ENCODE measurements at regions not wholly inside any gene's neighbourhood (a gene's known extent, or its start where the extent isn't known, plus 50 kb on each side); places are given as distances from the start of the nearest gene placed in this dataset.
"Not testable (repeated sequence)": the region's sequence is repeated elsewhere in the genome, so short reads cannot be mapped to it uniquely, and the experiment has no call there.

DNA sequence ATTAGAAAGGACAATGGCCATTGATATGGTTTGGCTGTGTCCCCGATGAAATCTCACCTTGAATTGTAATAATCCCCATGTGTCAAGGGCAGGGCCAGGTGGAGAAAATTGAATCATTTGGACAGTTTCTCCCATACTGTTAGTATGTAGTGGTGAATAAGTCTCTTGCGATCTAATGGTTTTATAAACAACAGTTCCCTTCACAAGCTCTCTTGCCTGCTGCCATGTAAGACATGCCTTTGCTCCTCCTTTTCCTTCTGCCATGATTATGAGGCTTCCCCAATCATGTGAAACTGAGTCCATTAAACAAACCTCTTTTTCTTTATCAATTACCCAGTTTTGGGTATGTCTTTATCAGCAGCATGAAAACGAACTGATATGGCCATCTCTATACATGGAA lies 302.7 kb downstream of the SFMBT2 start:
- peaks cover 2% of the 10 kb centered on the region for H3K9me3 Mint-ChIP-seq
- peaks cover 4% of the 10 kb centered on the region for H3K4me1 Mint-ChIP-seq
- no peak for DNase-seq
- no peak overlapping the region for H3K27ac Mint-ChIP-seq
- H3K36me3 Mint-ChIP-seq = no peaks in the 10 kb centered on the region
- CTCF ChIA-PET = no interaction called here
- H3K27me3 Mint-ChIP-seq = peaks cover 18% of the 10 kb centered on the region
- no peak overlapping the region for H3K4me3 Mint-ChIP-seq

DNA sequence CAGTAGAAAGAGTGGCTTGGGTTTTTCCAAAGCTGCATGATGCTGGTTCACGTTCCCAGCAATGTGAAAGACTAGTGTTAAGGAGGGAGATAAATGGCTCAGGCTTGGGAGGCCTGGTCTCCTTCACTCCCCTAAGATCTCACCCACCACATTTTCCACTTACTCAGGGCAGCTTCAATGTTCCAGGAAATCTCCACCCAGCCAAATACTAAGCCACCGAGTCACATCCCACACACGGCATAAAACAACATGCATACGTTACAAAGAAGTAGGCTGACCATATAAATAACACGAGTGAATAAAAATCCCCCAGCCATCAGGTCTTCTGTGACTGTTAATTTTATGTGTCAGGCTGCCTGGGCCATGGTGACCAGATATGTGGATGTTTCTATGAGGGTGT lies 303.5 kb downstream of the SFMBT2 start:
- no peak for DNase-seq
- CTCF ChIA-PET = interaction anchor here (1.1 kb wide), 1 partner anchor 14 kb away, joined by 3 read pairs; no protein-coding TSS in a partner anchor
- Mint-ChIP-seq H3K36me3 (no peaks in the 10 kb centered on the region), H3K9me3 (peaks cover 2% of the 10 kb centered on the region), H3K27me3 (peaks cover 17% of the 10 kb centered on the region), H3K27ac (no peak overlapping the region), H3K4me3 (no peak overlapping the region), H3K4me1 (peaks cover 4% of the 10 kb centered on the region)

DNA sequence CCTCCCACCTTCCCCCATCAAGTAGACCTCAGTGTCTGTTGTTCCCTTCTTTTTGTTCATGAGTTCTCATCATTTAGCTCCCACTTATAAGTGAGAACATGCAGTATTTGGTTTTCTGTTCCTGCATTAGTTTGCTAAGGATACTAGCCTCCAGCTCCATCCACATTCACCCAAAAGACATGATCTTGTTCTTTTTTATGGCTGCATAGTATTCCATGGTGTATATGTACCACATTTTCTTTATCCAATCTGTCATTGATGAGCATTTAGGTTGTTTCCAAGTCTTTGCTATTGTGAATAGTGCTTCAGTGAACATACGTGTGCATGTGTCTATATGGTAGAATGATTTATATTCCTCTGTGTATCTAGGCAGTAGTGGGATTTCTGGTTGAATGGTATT lies 306.5 kb downstream of the SFMBT2 start:
- H3K27ac Mint-ChIP-seq, DNase-seq, H3K4me1 Mint-ChIP-seq, H3K36me3 Mint-ChIP-seq, H3K4me3 Mint-ChIP-seq, H3K27me3 Mint-ChIP-seq, H3K9me3 Mint-ChIP-seq, CTCF ChIA-PET: not testable (repeated sequence)

DNA sequence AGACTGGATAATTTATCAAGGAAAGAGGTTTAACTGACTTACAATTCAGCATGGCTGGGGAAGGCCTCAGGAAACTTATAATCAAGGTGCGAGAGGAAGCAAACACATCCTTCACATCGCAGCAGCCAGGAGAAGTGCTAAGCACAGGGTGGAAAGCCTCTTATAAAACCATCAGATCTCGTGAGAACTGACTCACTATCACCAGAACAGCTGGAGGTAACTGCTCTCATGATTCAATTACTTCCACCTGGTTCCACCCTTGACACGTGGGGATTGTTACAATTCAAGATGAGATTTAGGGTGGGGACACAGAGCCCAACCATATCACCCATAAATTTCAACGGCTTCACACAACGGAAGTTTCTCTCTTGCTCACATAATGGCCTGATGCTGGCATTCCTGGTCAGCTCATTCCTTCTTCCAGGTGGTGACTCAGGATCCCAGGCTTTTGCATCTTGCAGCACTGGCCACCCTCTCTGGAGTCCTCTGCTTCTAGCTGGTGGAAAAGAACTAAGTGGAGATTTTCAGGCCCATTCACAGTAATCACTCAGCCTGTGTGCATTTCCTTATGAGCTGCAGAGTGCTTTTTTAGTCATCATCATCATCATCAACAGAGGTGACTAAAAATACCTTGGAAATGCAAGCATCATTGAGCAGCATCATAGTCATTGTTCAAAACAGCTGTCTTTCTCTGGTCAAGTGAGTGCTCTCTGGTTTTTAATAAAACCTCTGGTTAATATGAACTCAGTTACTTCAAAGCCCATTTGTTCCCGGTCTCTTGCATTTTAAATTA lies 308.1 kb downstream of the SFMBT2 start:
- Mint-ChIP-seq H3K9me3 (no peaks in the 10 kb centered on the region), H3K27me3 (no peaks in the 10 kb centered on the region), H3K27ac (no peak overlapping the region), H3K4me1 (peaks cover 4% of the 10 kb centered on the region), H3K36me3 (no peaks in the 10 kb centered on the region), H3K4me3 (no peak overlapping the region)
- no peak for DNase-seq
- CTCF ChIA-PET = interaction anchor here (1.0 to 1.9 kb wide), 3 partner anchors 16 to 184 kb away, joined by 3 to 5 read pairs (median 3); no protein-coding TSS in a partner anchor

DNA sequence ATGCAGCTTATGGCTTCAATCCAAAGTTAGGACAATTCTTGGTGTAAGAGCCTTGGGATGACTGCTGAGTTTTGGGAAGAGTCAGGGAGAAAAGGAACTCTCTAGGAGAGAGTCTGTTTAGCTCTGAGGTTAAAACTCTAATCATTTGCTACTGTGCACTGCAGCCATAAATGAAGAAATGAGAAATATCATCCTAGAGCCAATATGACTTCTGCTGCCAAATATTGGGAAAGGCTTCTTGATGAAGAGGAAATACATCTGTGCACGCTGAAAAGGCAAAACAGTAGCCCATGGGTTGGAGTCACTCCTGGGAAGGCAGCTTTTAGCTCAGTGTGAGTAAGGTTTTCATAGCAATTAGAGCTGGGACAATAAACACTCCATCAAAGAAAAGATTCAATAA lies 308.8 kb downstream of the SFMBT2 start:
- Mint-ChIP-seq H3K36me3 (no peaks in the 10 kb centered on the region), H3K9me3 (no peaks in the 10 kb centered on the region), H3K27me3 (no peaks in the 10 kb centered on the region), H3K4me1 (peaks cover under 1% of the 10 kb centered on the region), H3K27ac (no peak overlapping the region), H3K4me3 (no peak overlapping the region)
- no peak for DNase-seq
- CTCF ChIA-PET = interaction anchor here (1.1 to 1.9 kb wide), 2 partner anchors 17 to 184 kb away, joined by 3 to 5 read pairs; no protein-coding TSS in a partner anchor

DNA sequence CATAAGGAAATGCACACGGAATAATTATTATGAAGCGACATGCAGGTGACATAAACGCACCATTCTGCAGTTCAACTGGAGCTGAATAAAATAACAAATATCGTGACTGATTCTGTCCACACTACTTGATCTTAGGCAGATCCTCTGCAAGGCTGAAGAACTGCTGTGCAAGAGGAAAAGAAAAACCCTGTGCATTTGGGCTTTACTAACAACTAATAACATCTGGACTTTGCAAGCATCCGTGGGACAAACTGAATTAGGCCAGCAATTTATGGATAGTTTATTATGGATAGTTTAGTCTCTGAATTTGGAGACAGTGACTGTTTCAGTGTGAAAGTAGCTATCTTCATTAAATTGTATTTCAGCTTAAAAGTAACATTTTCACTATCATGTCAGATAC lies 309.4 kb downstream of the SFMBT2 start:
- CTCF ChIA-PET = interaction anchor here (1.9 kb wide), 1 partner anchor 183 kb away, joined by 5 read pairs; no protein-coding TSS in a partner anchor
- H3K4me3 Mint-ChIP-seq = no peak overlapping the region
- H3K4me1 Mint-ChIP-seq = no peaks in the 10 kb centered on the region
- no peaks in the 10 kb centered on the region for H3K27me3 Mint-ChIP-seq
- no peak for DNase-seq
- no peaks in the 10 kb centered on the region for H3K9me3 Mint-ChIP-seq
- H3K36me3 Mint-ChIP-seq = no peaks in the 10 kb centered on the region
- no peak overlapping the region for H3K27ac Mint-ChIP-seq

DNA sequence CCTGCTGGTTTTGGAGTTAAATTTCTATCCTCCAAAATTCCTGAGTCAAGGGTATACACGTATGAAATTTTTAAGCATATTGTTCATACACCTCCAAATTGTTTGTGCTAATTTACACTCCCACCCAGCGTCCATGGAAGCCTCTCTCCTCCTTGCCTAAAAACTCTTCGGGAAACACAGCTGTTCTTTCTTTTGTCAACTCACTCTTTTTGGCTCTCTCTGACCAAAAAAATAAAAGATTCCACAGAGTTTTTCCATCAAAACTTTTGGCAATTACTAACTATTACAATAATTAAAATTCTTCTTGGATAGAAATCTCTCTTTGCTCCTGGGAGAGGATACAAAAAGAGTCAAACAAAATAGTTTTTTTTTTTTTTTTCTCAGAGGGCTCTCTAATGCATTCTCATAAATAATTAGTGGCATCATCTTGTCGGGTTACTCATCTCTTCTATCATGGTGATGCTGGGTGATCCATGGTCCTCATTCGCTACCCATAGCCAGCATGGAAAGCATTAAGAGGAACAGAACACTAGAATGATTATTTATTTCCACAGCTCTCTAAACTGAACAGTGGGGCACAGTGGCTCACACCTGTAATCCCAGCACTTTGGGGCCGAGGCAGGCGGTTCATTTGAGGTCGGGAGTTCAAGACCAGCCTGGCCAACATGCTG lies 310.7 kb downstream of the SFMBT2 start:
- Mint-ChIP-seq H3K4me1 (no peaks in the 10 kb centered on the region), H3K27me3 (no peaks in the 10 kb centered on the region), H3K4me3 (no peak overlapping the region), H3K27ac (no peak overlapping the region), H3K36me3 (no peaks in the 10 kb centered on the region), H3K9me3 (no peaks in the 10 kb centered on the region)
- no peak for DNase-seq
- CTCF ChIA-PET = no interaction called here

DNA sequence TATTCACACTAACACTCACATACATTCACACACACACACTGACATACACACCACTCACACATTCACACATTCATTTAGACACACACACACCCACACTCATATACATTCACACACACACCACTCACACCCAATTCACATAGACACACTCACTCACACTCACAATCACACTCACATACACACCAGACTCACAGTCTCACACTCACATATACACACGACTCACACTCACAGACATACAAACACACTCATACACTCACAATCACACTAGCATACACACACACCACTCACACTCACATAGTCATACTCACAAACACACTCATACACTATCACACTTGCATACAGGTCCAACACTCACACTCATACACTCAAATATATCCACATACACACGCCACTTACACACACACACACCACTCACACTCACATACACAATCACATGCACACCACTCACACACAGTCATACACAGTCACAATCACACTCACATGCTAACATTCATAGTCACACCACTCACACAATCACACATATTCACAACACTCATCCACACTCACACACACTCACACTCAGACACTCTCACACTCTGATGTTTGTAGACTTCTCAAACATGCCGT lies 312.6 kb downstream of the SFMBT2 start:
- DNase-seq = no peak
- H3K4me3 Mint-ChIP-seq = no peak overlapping the region
- no peaks in the 10 kb centered on the region for H3K9me3 Mint-ChIP-seq
- CTCF ChIA-PET = no interaction called here
- no peaks in the 10 kb centered on the region for H3K27me3 Mint-ChIP-seq
- H3K27ac Mint-ChIP-seq = no peak overlapping the region
- no peaks in the 10 kb centered on the region for H3K4me1 Mint-ChIP-seq
- no peaks in the 10 kb centered on the region for H3K36me3 Mint-ChIP-seq

DNA sequence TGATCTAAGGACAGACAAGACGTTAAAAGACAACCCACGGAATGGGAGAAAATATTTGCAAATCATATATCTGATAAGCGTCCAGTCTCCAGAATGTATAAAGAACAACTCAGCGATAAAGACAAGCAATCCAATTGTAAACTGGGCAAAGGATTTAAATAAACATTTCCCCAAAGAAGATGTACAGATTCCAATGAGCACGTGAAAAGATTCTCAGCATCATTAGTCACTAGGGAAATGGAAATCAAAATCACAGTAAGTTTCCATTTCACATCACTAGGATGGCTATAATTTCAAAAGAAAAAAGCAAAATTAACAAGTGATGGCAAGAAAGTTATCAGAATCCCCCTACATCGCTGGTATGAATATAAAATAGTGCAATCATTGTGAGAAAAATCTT lies 316.1 kb downstream of the SFMBT2 start:
- Mint-ChIP-seq H3K4me1 (no peaks in the 10 kb centered on the region), H3K9me3 (no peaks in the 10 kb centered on the region), H3K27me3 (no peaks in the 10 kb centered on the region), H3K4me3 (no peak overlapping the region), H3K36me3 (no peaks in the 10 kb centered on the region), H3K27ac (no peak overlapping the region)
- CTCF ChIA-PET = no interaction called here
- no peak for DNase-seq

DNA sequence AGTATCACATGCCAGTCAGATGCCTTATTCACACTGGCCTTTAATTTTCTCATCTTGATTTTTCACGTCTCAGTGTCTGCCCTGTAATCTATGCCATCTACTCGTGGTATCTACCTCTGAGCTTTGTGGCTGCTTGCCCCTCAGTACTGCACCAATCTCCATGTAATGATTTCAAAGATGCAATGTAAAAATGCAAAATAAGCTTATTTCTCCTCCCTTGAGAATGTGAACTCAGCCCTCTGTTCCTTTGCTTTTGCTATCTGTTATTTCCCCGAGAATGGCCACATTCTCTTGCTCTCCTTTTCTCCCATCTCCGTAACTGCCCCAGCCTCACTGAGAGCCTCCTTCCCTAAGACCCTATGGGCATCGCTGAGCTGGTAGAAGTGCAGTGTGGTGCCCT lies 317.5 kb downstream of the SFMBT2 start:
- DNase-seq = no peak
- Mint-ChIP-seq H3K9me3 (no peaks in the 10 kb centered on the region), H3K4me3 (no peak overlapping the region), H3K27ac (no peak overlapping the region), H3K36me3 (no peaks in the 10 kb centered on the region), H3K4me1 (no peaks in the 10 kb centered on the region), H3K27me3 (no peaks in the 10 kb centered on the region)
- CTCF ChIA-PET = interaction anchor here (1.0 kb wide), 1 partner anchor 173 kb away, joined by 3 read pairs; no protein-coding TSS in a partner anchor

DNA sequence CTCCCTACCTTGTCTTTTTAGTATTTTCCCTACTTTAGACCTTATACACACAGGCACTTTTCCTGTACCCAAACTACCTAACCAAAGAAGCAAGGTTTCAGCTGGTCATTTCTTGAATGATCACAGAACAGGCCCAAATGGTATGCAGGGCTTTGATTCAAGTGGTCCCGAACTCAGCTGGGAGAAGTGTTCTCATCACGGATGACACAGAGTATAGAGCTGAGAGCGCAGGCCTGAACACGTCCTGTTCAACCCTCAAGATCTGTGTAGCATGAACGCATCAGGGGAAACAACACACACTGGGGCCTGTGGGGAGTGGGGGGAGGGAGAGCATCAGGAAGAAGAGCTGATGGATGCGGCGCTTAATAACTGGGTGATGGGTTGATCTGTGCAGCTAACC lies 318.2 kb downstream of the SFMBT2 start:
- Mint-ChIP-seq H3K9me3 (no peaks in the 10 kb centered on the region), H3K27ac (no peak overlapping the region)
- CTCF ChIA-PET = interaction anchor here (1.0 to 1.3 kb wide), 2 partner anchors 172 to 174 kb away, joined by 3 read pairs; no protein-coding TSS in a partner anchor

DNA sequence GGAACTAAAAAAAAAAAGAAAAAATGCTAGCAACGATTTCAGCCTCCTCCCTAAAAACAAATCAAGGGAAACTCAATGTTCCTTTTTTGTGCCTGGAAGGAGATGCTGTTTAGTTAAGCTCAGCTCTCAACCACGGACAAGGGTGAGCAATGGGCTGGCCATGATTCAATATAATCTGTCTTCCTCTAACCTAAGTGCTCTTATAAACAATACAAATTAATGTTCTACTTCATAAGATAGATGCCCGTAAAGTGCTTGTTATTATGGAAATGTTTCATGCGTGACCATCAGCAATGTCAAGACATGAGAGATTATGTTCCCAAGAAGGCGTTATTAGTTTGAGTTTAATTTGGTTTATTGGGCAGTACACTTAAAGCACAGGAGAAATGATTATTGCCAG lies 320.3 kb downstream of the SFMBT2 start:
- CTCF ChIA-PET = no interaction called here
- Mint-ChIP-seq H3K4me3 (no peak overlapping the region), H3K9me3 (no peaks in the 10 kb centered on the region)

More for the DNA sequence above, 318.2 kb downstream of the SFMBT2 start:
- no peak for DNase-seq
- Mint-ChIP-seq H3K4me1 (no peaks in the 10 kb centered on the region), H3K36me3 (no peaks in the 10 kb centered on the region), H3K27me3 (no peaks in the 10 kb centered on the region), H3K4me3 (no peak overlapping the region)

DNA sequence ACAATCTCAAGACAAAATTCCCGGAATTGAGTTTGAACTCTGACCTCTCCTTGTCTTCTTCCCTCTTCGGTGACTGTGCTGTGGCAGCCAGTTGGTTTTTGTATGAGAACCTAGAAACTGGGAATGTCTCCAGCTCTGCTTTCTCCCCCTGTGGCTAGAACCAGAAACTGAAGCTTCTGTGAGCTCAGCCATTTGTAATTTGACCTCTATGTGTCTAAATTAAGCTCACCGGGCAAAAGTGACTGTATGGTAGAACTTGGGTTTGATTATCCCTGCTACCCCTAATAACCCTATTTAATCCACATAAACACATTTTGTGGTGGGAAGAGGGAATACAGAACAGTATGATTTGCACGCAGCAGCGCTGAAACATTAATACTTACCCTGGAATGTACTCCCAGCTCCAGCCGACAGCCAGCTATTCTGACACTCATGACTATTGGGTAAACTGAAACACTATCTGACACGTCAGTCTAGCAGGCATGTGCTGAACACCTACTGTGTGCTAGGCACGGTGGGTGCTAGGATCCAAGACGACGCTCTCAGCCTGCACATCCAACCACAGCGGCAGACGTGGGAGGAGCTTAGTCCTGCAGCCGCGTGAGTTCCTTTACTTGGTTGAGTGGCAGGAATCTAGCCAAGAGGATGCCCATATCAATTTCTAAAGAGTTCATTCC lies 324.8 kb downstream of the SFMBT2 start:
- H3K4me3 Mint-ChIP-seq = no peak overlapping the region
- no peak for DNase-seq
- H3K4me1 Mint-ChIP-seq = no peaks in the 10 kb centered on the region
- H3K9me3 Mint-ChIP-seq = no peaks in the 10 kb centered on the region
- H3K27me3 Mint-ChIP-seq = peaks cover 29% of the 10 kb centered on the region
- no peak overlapping the region for H3K27ac Mint-ChIP-seq
- CTCF ChIA-PET = interaction anchor here (1.0 kb wide), 1 partner anchor 168 kb away, joined by 3 read pairs; no protein-coding TSS in a partner anchor
- no peaks in the 10 kb centered on the region for H3K36me3 Mint-ChIP-seq

More for the DNA sequence above, 320.3 kb downstream of the SFMBT2 start:
- DNase-seq = no peak
- no peaks in the 10 kb centered on the region for H3K36me3 Mint-ChIP-seq
- peaks cover 11% of the 10 kb centered on the region for H3K27me3 Mint-ChIP-seq
- no peaks in the 10 kb centered on the region for H3K4me1 Mint-ChIP-seq
- no peak overlapping the region for H3K27ac Mint-ChIP-seq

Data from activated naive CD4-positive, alpha-beta T cell treated with anti-CD3 and anti-CD28 coated beads, Interleukin-2, amount 10 ng/mL, durations not matched to agents 7 days and 5 days (primary cell).